Activated CD8-positive, alpha-beta T cell treated with anti-CD3 and anti-CD28 coated beads, Interleukin-2, amount 10 ng/mL, durations not matched to agents 7 days and 5 days (primary cell): ENCODE measurements at regions not wholly inside any gene's neighbourhood (a gene's known extent, or its start where the extent isn't known, plus 50 kb on each side); places are given as distances from the start of the nearest gene placed in this dataset.
"Not testable (repeated sequence)": the region's sequence is repeated elsewhere in the genome, so short reads cannot be mapped to it uniquely, and the experiment has no call there.

Source experiments
- ATAC-seq: fragments of 150-1000 bp; cut with Tn5 transposase; one replicate; pipeline ENCODE4 v1.10.0; 2021; ENCODE audit warnings: moderate library complexity
- CTCF ChIA-PET: fragments of 350-600 bp; sonication (Branson Sonifier 250); formaldehyde crosslinking; loops from one replicate; lab custom pipeline; 2021; ENCODE audit warnings: antibody characterized with exemption; lab: Charles Lee
- POLR2A ChIA-PET: fragments of 350-600 bp; sonication (Branson Sonifier 250); formaldehyde crosslinking; loops from one replicate; lab custom pipeline; 2021; ENCODE audit warnings: antibody characterized with exemption; lab: Charles Lee
- DNase-seq: peaks from one replicate; pipeline ENCODE4 v3.0.0-alpha.2; 2020
- H3K27ac Mint-ChIP-seq: one replicate; pipeline ENCODE4 v1.8.0; 2021; ENCODE audit warnings: mild to moderate bottlenecking, mixed read lengths
- H3K27me3 Mint-ChIP-seq: one replicate; pipeline ENCODE4 v1.8.0; 2021; ENCODE audit warnings: low read depth, mixed read lengths
- H3K36me3 Mint-ChIP-seq: one replicate; pipeline ENCODE4 v1.8.0; 2021; ENCODE audit warnings: low read depth, mixed read lengths
- H3K4me1 Mint-ChIP-seq: one replicate; pipeline ENCODE4 v1.8.0; 2021; ENCODE audit warnings: low read depth, mixed read lengths
- H3K4me3 Mint-ChIP-seq: one replicate; pipeline ENCODE4 v1.8.0; 2021; ENCODE audit warnings: mild to moderate bottlenecking, mixed read lengths
- H3K9me3 Mint-ChIP-seq: one replicate; pipeline ENCODE4 v1.8.0; 2022; ENCODE audit warnings: mixed read lengths; ENCODE audit not compliant: insufficient read depth

GRCh38 chr16:72654535-72654934 lies 393.4 kb downstream of the ZFHX3 start:
- no peak overlapping the region for H3K27ac Mint-ChIP-seq
- H3K4me3 Mint-ChIP-seq: no peak overlapping the region
- peaks cover 16% of the 10 kb centered on the region for H3K9me3 Mint-ChIP-seq
- ChIA-PET CTCF (no interaction called here), POLR2A (interaction anchor here (3.0 kb wide), 1 partner anchor 10 kb away, joined by 7 read pairs; no protein-coding TSS in a partner anchor)
- DNase-seq (no peak), ATAC-seq (no peak)
- no peaks in the 10 kb centered on the region for H3K27me3 Mint-ChIP-seq
- H3K4me1 Mint-ChIP-seq: peaks cover 27% of the 10 kb centered on the region
- H3K36me3 Mint-ChIP-seq: peaks cover 10% of the 10 kb centered on the region

- Mint-ChIP-seq H3K4me1 (peaks cover 6% of the 10 kb centered on the region), H3K9me3 (peaks cover 16% of the 10 kb centered on the region), H3K4me3 (no peak overlapping the region), H3K27ac (no peak overlapping the region), H3K36me3 (peaks cover 7% of the 10 kb centered on the region), H3K27me3 (no peaks in the 10 kb centered on the region)
- POLR2A ChIA-PET: no interaction called here
- ATAC-seq (no peak), DNase-seq (no peak)
- CTCF ChIA-PET: no interaction called here
Observed at GRCh38 chr16:72649254-72649944, 398.5 kb downstream of the ZFHX3 start.

- no peaks in the 10 kb centered on the region for H3K27me3 Mint-ChIP-seq
- POLR2A ChIA-PET: no interaction called here
- no peak overlapping the region for H3K27ac Mint-ChIP-seq
- CTCF ChIA-PET: interaction anchor here (0.6 kb wide), 1 partner anchor 144 kb away, joined by 3 read pairs; no protein-coding TSS in a partner anchor
- H3K9me3 Mint-ChIP-seq: no peaks in the 10 kb centered on the region
- peaks cover 6% of the 10 kb centered on the region for H3K4me1 Mint-ChIP-seq
- H3K4me3 Mint-ChIP-seq: no peak overlapping the region
- ATAC-seq (no peak), DNase-seq (no peak)
- no peaks in the 10 kb centered on the region for H3K36me3 Mint-ChIP-seq
Observed at GRCh38 chr16:72646615-72647014, 401.3 kb downstream of the ZFHX3 start.

GRCh38 chr16:72645538-72645937 lies 402.4 kb downstream of the ZFHX3 start:
- peaks cover 6% of the 10 kb centered on the region for H3K4me1 Mint-ChIP-seq
- CTCF ChIA-PET: no interaction called here
- DNase-seq: no peak
- POLR2A ChIA-PET: no interaction called here
- ATAC-seq: no peak
- H3K27ac Mint-ChIP-seq: no peak overlapping the region
- no peaks in the 10 kb centered on the region for H3K27me3 Mint-ChIP-seq
- no peaks in the 10 kb centered on the region for H3K36me3 Mint-ChIP-seq
- no peaks in the 10 kb centered on the region for H3K9me3 Mint-ChIP-seq
- no peak overlapping the region for H3K4me3 Mint-ChIP-seq

GRCh38 chr16:72644911-72645310 lies 403.0 kb downstream of the ZFHX3 start:
- Mint-ChIP-seq H3K36me3 (no peaks in the 10 kb centered on the region), H3K9me3 (no peaks in the 10 kb centered on the region), H3K27ac (no peak overlapping the region), H3K4me3 (no peak overlapping the region), H3K27me3 (no peaks in the 10 kb centered on the region), H3K4me1 (peaks cover 6% of the 10 kb centered on the region)
- ChIA-PET POLR2A (no interaction called here), CTCF (no interaction called here)
- ATAC-seq: no peak
- no peak for DNase-seq

GRCh38 chr16:72639494-72639893 lies 408.4 kb downstream of the ZFHX3 start:
- no peak for ATAC-seq
- Mint-ChIP-seq H3K27ac (no peak overlapping the region), H3K36me3 (peaks cover 6% of the 10 kb centered on the region), H3K27me3 (no peaks in the 10 kb centered on the region), H3K9me3 (peaks cover 7% of the 10 kb centered on the region), H3K4me1 (peaks cover 6% of the 10 kb centered on the region), H3K4me3 (no peak overlapping the region)
- DNase-seq: no peak
- POLR2A ChIA-PET: no interaction called here
- CTCF ChIA-PET: no interaction called here

- H3K4me3 Mint-ChIP-seq: no peak overlapping the region
- ChIA-PET CTCF (no interaction called here), POLR2A (no interaction called here)
- ATAC-seq: no peak
- no peak overlapping the region for H3K27ac Mint-ChIP-seq
- DNase-seq: no peak
- no peaks in the 10 kb centered on the region for H3K27me3 Mint-ChIP-seq
- H3K9me3 Mint-ChIP-seq: peaks cover 7% of the 10 kb centered on the region
- H3K4me1 Mint-ChIP-seq: peaks cover 6% of the 10 kb centered on the region
- H3K36me3 Mint-ChIP-seq: peaks cover 8% of the 10 kb centered on the region
Observed at GRCh38 chr16:72637306-72637705, 410.6 kb downstream of the ZFHX3 start.

- DNase-seq (no peak), ATAC-seq (no peak)
- H3K9me3 Mint-ChIP-seq: peaks cover 7% of the 10 kb centered on the region
- peaks cover 6% of the 10 kb centered on the region for H3K4me1 Mint-ChIP-seq
- no peak overlapping the region for H3K4me3 Mint-ChIP-seq
- CTCF ChIA-PET: no interaction called here
- H3K27me3 Mint-ChIP-seq: no peaks in the 10 kb centered on the region
- peaks cover 8% of the 10 kb centered on the region for H3K36me3 Mint-ChIP-seq
- no peak overlapping the region for H3K27ac Mint-ChIP-seq
- POLR2A ChIA-PET: no interaction called here
Observed at GRCh38 chr16:72635694-72636093, 412.2 kb downstream of the ZFHX3 start.

- Mint-ChIP-seq H3K27ac (no peak overlapping the region), H3K4me1 (peaks cover 6% of the 10 kb centered on the region), H3K9me3 (peaks cover 7% of the 10 kb centered on the region), H3K4me3 (no peak overlapping the region), H3K27me3 (no peaks in the 10 kb centered on the region), H3K36me3 (peaks cover 8% of the 10 kb centered on the region)
- ChIA-PET CTCF (no interaction called here), POLR2A (no interaction called here)
- ATAC-seq (no peak), DNase-seq (no peak)
Observed at GRCh38 chr16:72635104-72635503, 412.8 kb downstream of the ZFHX3 start.

- H3K27ac Mint-ChIP-seq, H3K4me3 Mint-ChIP-seq, CTCF ChIA-PET, H3K4me1 Mint-ChIP-seq, H3K27me3 Mint-ChIP-seq, POLR2A ChIA-PET, H3K36me3 Mint-ChIP-seq, ATAC-seq, H3K9me3 Mint-ChIP-seq, DNase-seq: not testable (repeated sequence)
Observed at GRCh38 chr16:72627182-72627896, 420.6 kb downstream of the ZFHX3 start.

GRCh38 chr16:72626623-72627022 lies 421.3 kb downstream of the ZFHX3 start:
- POLR2A ChIA-PET: no interaction called here
- H3K4me1 Mint-ChIP-seq: no peaks in the 10 kb centered on the region
- no peak for ATAC-seq
- CTCF ChIA-PET: no interaction called here
- no peak overlapping the region for H3K4me3 Mint-ChIP-seq
- no peak for DNase-seq
- H3K36me3 Mint-ChIP-seq: peaks cover 4% of the 10 kb centered on the region
- H3K27ac Mint-ChIP-seq: no peak overlapping the region
- H3K9me3 Mint-ChIP-seq: peaks cover 6% of the 10 kb centered on the region
- no peaks in the 10 kb centered on the region for H3K27me3 Mint-ChIP-seq

- H3K27me3 Mint-ChIP-seq: no peaks in the 10 kb centered on the region
- CTCF ChIA-PET: no interaction called here
- H3K4me1 Mint-ChIP-seq: no peaks in the 10 kb centered on the region
- no peak overlapping the region for H3K27ac Mint-ChIP-seq
- H3K4me3 Mint-ChIP-seq: no peak overlapping the region
- DNase-seq (no peak), ATAC-seq (no peak)
- H3K36me3 Mint-ChIP-seq: no peaks in the 10 kb centered on the region
- H3K9me3 Mint-ChIP-seq: peaks cover under 1% of the 10 kb centered on the region
- POLR2A ChIA-PET: no interaction called here
Observed at GRCh38 chr16:72621651-72622050, 426.3 kb downstream of the ZFHX3 start.
